Ovary (tissue), 3 donors: ENCODE measurements at regions not wholly inside any gene's neighbourhood (a gene's known extent, or its start where the extent isn't known, plus 50 kb on each side); places are given as distances from the start of the nearest gene placed in this dataset.
"Not testable (repeated sequence)": the region's sequence is repeated elsewhere in the genome, so short reads cannot be mapped to it uniquely, and the experiment has no call there.

Source experiments
- EP300 ChIP-seq: sonication (generic); formaldehyde crosslinking; IDR thresholded peaks from one replicate; pipeline ENCODE4 v1.6.1; 2017; ENCODE audit warnings: antibody characterized with exemption
- POLR2A ChIP-seq: fragments of 450-650 bp; IDR thresholded peaks from one replicate; pipeline ENCODE4 v1.6.1; 2017; ENCODE audit warnings: antibody characterized with exemption, mild to moderate bottlenecking, moderate library complexity
- TF ChIP-seq, protein P1 (sequence below), 3 donors: fragments of 450-650 bp in 2 of 3; fragments of 200-600 bp in 1 of 3; IDR thresholded peaks; one replicate each; pipeline versions ENCODE4 v1.5.1 to v1.8.0; 2016 to 2022; ENCODE audit warnings: antibody characterized with exemption in 3 of 3, mild to moderate bottlenecking in 1 of 3
- donor health status: DM: no; HTN: no; CAD: no.

- TF ChIP-seq, protein P1, sequence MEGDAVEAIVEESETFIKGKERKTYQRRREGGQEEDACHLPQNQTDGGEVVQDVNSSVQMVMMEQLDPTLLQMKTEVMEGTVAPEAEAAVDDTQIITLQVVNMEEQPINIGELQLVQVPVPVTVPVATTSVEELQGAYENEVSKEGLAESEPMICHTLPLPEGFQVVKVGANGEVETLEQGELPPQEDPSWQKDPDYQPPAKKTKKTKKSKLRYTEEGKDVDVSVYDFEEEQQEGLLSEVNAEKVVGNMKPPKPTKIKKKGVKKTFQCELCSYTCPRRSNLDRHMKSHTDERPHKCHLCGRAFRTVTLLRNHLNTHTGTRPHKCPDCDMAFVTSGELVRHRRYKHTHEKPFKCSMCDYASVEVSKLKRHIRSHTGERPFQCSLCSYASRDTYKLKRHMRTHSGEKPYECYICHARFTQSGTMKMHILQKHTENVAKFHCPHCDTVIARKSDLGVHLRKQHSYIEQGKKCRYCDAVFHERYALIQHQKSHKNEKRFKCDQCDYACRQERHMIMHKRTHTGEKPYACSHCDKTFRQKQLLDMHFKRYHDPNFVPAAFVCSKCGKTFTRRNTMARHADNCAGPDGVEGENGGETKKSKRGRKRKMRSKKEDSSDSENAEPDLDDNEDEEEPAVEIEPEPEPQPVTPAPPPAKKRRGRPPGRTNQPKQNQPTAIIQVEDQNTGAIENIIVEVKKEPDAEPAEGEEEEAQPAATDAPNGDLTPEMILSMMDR (IDR thresholded peaks at IDR 0.05), result not testable (repeated sequence)
- not testable (repeated sequence) for TF ChIP-seq POLR2A, EP300
Observed at GRCh38 chr12:74016324-74016723, 521.3 kb upstream of the ATXN7L3B start.
